ENCODE measurements at regions not wholly inside any gene's neighbourhood (a gene's known extent, or its start where the extent isn't known, plus 50 kb on each side); places are given as distances from the start of the nearest gene placed in this dataset.

GRCh38 chr5:117060099-117060498 lies 485.5 kb upstream of the SEMA6A start:
- TF ChIP-seq CTCF (IDR thresholded peaks at IDR 0.05; ENCODE audit: borderline replicate concordance) = no peak
- Histone ChIP-seq H3K4me1 (no peaks in the 10 kb centered on the region), H3K27ac (replicated peaks) (no peak overlapping the region), H3K36me3 (no peaks in the 10 kb centered on the region), H3K9me3 (replicated peaks) (no peaks in the 10 kb centered on the region), H3K27me3 (ENCODE audit: low read depth) (no peaks in the 10 kb centered on the region), H3K4me3 (no peak overlapping the region)
- intact Hi-C loops (cut with micrococcal nuclease) = no loop called here
- no peak for DNase-seq

DNA sequence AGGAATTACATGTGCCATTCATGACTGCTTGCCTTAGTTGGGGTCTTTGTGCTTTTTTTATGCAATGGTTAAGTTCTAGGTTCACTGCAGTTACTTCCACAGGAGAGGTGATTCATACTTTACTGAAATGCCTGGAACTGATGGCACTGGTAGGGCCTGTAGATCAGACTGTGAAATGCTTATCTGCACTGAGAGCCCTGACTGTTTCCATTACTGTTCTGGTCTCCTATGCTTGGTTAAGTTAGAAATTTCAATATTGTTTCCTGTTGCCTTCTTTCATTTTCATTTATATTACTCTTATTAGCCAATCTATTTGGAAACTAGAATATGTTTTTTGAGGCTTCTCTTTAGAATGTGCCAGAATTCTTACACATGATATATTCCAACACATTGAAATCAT lies 484.1 kb upstream of the SEMA6A start:
- Histone ChIP-seq H3K4me3 (no peak overlapping the region), H3K36me3 (no peaks in the 10 kb centered on the region), H3K4me1 (no peaks in the 10 kb centered on the region), H3K27ac (replicated peaks) (no peak overlapping the region), H3K27me3 (ENCODE audit: low read depth) (no peaks in the 10 kb centered on the region), H3K9me3 (replicated peaks) (no peaks in the 10 kb centered on the region)
- intact Hi-C loops (cut with micrococcal nuclease) = no loop called here
- no peak for DNase-seq
- no peak for TF ChIP-seq CTCF (IDR thresholded peaks at IDR 0.05; ENCODE audit: borderline replicate concordance)

GRCh38 chr5:117055517-117055916 lies 480.9 kb upstream of the SEMA6A start:
- intact Hi-C loops (cut with micrococcal nuclease) = no loop called here
- Histone ChIP-seq H3K4me1 (no peaks in the 10 kb centered on the region), H3K4me3 (no peak overlapping the region), H3K27me3 (ENCODE audit: low read depth) (no peaks in the 10 kb centered on the region), H3K27ac (replicated peaks) (no peak overlapping the region), H3K9me3 (replicated peaks) (no peaks in the 10 kb centered on the region), H3K36me3 (no peaks in the 10 kb centered on the region)
- no peak for TF ChIP-seq CTCF (IDR thresholded peaks at IDR 0.05; ENCODE audit: borderline replicate concordance)
- no peak for DNase-seq

- H3K9me3 ChIP-seq (replicated peaks) = no peaks in the 10 kb centered on the region
- no peaks in the 10 kb centered on the region for H3K27me3 ChIP-seq (ENCODE audit: low read depth)
- no peak overlapping the region for H3K4me3 ChIP-seq
- no peak for TF ChIP-seq CTCF (IDR thresholded peaks at IDR 0.05; ENCODE audit: borderline replicate concordance)
- no peak for DNase-seq
- H3K36me3 ChIP-seq = no peaks in the 10 kb centered on the region
- H3K4me1 ChIP-seq = no peaks in the 10 kb centered on the region
- H3K27ac ChIP-seq (replicated peaks) = no peak overlapping the region
- intact Hi-C loops (cut with micrococcal nuclease) = no loop called here
These were observed 480.3 kb upstream of the SEMA6A start for GRCh38 chr5:117054911-117055310.

- Histone ChIP-seq H3K27ac (replicated peaks) (no peak overlapping the region), H3K4me1 (no peaks in the 10 kb centered on the region), H3K9me3 (replicated peaks) (no peaks in the 10 kb centered on the region), H3K4me3 (no peak overlapping the region), H3K36me3 (no peaks in the 10 kb centered on the region), H3K27me3 (ENCODE audit: low read depth) (no peaks in the 10 kb centered on the region)
- intact Hi-C loops (cut with micrococcal nuclease) = no loop called here
- DNase-seq = no peak
- no peak for TF ChIP-seq CTCF (IDR thresholded peaks at IDR 0.05; ENCODE audit: borderline replicate concordance)
These were observed 479.5 kb upstream of the SEMA6A start for GRCh38 chr5:117054141-117054540.

Data from left ventricle myocardium inferior (tissue), 1 donor.